HEK293T (cell line): ENCODE measurements at regions not wholly inside any gene's neighbourhood (a gene's known extent, or its start where the extent isn't known, plus 50 kb on each side); places are given as distances from the start of the nearest gene placed in this dataset.

ENCODE experiments used
- CTCF ChIA-PET: fragments of 350-600 bp; formaldehyde crosslinking; extraction: SDS; loops from one replicate; lab custom pipeline; 2021; ENCODE audit warnings: antibody characterized with exemption, inconsistent platforms; lab: Yijun Ruan, JAX
- POLR2A ChIA-PET: fragments of 350-600 bp; formaldehyde crosslinking; extraction: SDS; loops from one replicate; lab custom pipeline; 2020; ENCODE audit warnings: antibody characterized with exemption, inconsistent platforms; lab: Yijun Ruan, JAX
- DNase-seq: peaks from one replicate; pipeline ENCODE4 v3.0.0; 2012; ENCODE audit warnings: mixed read lengths; ENCODE audit errors: extremely low spot score
- ARNT ChIP-seq: fragments of 450-650 bp; IDR thresholded peaks from 2 replicates; pipeline ENCODE4 v1.6.1; 2017; ENCODE audit warnings: mild to moderate bottlenecking
- BHLHE40 ChIP-seq: fragments of 450-650 bp; IDR thresholded peaks from 2 replicates; pipeline ENCODE4 v1.6.1; 2016; ENCODE audit warnings: mild to moderate bottlenecking, moderate library complexity, borderline replicate concordance
- CTBP1 ChIP-seq: fragments of 450-650 bp; IDR thresholded peaks from 2 replicates; pipeline ENCODE4 v1.6.1; 2016; ENCODE audit warnings: borderline replicate concordance
- ELF4 ChIP-seq: fragments of 450-650 bp; IDR thresholded peaks from 2 replicates; pipeline ENCODE4 v1.6.1; 2017; ENCODE audit warnings: antibody characterized with exemption
- FOXA1 ChIP-seq: fragments of 450-650 bp; IDR thresholded peaks from 2 replicates; pipeline ENCODE4 v1.6.1; 2016; ENCODE audit warnings: mild to moderate bottlenecking
- FOXK2 ChIP-seq: fragments of 450-650 bp; IDR thresholded peaks from 2 replicates; pipeline ENCODE4 v1.6.1; 2016; ENCODE audit warnings: mild to moderate bottlenecking
- FOXM1 ChIP-seq: fragments of 450-650 bp; IDR thresholded peaks from 2 replicates; pipeline ENCODE4 v1.6.1; 2017; ENCODE audit warnings: mild to moderate bottlenecking, borderline replicate concordance
- HDGF ChIP-seq: fragments of 450-650 bp; IDR thresholded peaks from 2 replicates; pipeline ENCODE4 v1.6.1; 2017; ENCODE audit warnings: antibody characterized with exemption, borderline replicate concordance
- L3MBTL2 ChIP-seq: fragments of 450-650 bp; conservative IDR thresholded peaks from 2 replicates; pipeline ENCODE4 v1.6.1; 2016; ENCODE audit warnings: mild to moderate bottlenecking
- LEF1 ChIP-seq: fragments of 450-650 bp; IDR thresholded peaks from 2 replicates; pipeline ENCODE4 v1.6.1; 2017; ENCODE audit warnings: mild to moderate bottlenecking, borderline replicate concordance
- NFRKB ChIP-seq: fragments of 450-650 bp; IDR thresholded peaks from 2 replicates; pipeline ENCODE4 v1.6.1; 2016; ENCODE audit warnings: mild to moderate bottlenecking, moderate library complexity
- SP1 ChIP-seq: fragments of 450-650 bp; IDR thresholded peaks from 2 replicates; pipeline ENCODE4 v1.6.1; 2017
- SUZ12 ChIP-seq: fragments of 450-650 bp; IDR thresholded peaks from 2 replicates; pipeline ENCODE4 v1.6.1; 2016; ENCODE audit warnings: mild to moderate bottlenecking
- TARDBP ChIP-seq: fragments of 450-650 bp; IDR thresholded peaks from 2 replicates; pipeline ENCODE4 v1.6.1; 2016
- ZNF384 ChIP-seq: fragments of 450-650 bp; IDR thresholded peaks from 2 replicates; pipeline ENCODE4 v1.6.1; 2016
- TF ChIP-seq, protein P1 (sequence below): fragments of 450-650 bp; IDR thresholded peaks from 2 replicates; pipeline ENCODE4 v1.6.1; 2016

DNA sequence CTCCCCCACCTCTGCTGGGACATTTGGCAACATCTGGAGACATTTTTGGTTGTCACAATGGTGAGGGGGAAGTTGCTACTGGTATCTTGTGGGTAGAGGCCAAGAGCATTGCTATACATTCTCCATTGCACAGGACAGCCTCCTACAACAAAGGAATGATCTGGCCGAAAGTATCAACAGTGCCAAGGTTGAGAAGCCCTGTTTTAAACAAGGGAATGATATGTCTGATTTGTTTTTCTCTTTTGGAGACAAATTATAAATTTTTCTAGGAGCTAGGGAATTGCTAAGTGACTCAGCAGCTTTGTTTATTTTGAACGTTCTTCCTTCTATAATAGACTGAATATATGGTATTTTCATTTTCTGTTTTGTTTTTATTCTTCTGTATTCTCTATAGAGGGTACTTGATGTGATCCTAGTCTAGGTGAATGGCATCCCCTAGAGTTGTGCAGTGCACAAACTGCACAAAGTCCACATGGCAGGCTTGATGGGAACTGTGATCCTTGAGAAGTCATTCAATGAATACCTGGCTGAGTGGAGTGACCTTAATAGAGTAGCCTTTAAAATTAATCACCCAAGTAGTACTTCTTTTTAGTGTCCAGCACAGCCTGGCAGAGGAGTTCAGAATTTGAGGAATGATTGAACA, 288.6 kb upstream of the USP24 start:
- ChIA-PET POLR2A (no interaction called here), CTCF (no interaction called here)
- TF ChIP-seq ZNF384 (no peak), FOXA1 (no peak), NFRKB (no peak)
- TF ChIP-seq, protein P1, sequence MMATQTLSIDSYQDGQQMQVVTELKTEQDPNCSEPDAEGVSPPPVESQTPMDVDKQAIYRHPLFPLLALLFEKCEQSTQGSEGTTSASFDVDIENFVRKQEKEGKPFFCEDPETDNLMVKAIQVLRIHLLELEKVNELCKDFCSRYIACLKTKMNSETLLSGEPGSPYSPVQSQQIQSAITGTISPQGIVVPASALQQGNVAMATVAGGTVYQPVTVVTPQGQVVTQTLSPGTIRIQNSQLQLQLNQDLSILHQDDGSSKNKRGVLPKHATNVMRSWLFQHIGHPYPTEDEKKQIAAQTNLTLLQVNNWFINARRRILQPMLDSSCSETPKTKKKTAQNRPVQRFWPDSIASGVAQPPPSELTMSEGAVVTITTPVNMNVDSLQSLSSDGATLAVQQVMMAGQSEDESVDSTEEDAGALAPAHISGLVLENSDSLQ = no peak
- DNase-seq = no peak

DNA sequence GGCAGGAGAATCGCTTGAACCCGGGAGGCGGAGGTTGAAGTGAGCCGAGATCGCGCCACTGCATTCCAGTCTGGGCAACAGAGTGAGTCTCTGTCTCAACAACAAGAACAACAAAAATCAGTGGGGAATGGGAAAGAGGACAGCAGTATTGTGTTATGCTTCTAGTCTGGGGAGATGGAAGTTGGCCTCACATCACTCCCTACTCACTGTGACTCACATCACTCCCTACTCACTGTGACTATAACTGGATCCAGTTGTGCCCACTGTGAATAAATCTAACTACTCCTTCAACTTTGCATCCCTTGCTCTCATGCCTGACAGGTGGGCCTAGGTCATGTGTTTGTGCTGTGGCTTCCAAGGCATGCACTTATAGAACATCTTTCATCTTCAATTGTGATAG, 285.4 kb upstream of the USP24 start:
- POLR2A ChIA-PET = no interaction called here
- DNase-seq = no peak
- CTCF ChIA-PET = no interaction called here
- no peak for TF ChIP-seq FOXM1

DNA sequence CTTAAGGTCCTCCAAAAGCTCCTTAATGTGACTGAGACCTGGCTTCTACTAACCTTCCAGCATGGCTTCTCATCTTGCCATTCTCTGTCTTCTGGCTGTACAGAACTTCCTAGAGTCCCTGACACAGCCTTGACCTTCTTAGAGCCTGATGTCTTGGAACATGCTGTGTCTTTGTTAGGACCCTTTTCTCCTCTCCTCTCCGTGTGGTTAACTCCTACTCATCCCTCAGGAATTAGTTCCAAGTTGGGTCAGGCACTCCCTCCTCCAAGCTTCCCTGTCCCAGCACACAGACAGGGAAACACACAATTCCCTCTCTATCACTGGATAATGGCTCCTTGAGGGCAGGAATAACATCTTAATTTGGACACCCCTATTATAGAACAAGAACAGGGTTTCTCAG, 275.4 kb upstream of the USP24 start:
- POLR2A ChIA-PET = interaction anchor here (1.1 kb wide), 1 partner anchor 132 kb away, joined by 3 read pairs; no protein-coding TSS in a partner anchor
- CTCF ChIA-PET = no interaction called here
- TF ChIP-seq NFRKB = no peak
- no peak for TF ChIP-seq BHLHE40
- no peak for TF ChIP-seq SP1
- no peak for TF ChIP-seq FOXM1
- TF ChIP-seq TARDBP = no peak
- no peak for TF ChIP-seq ZNF384
- TF ChIP-seq, protein P1 = no peak
- no peak for TF ChIP-seq SUZ12
- no peak for TF ChIP-seq ARNT
- TF ChIP-seq FOXK2 = no peak
- no peak for TF ChIP-seq CTBP1
- TF ChIP-seq LEF1 = no peak
- no peak for TF ChIP-seq FOXA1
- TF ChIP-seq L3MBTL2 = no peak
- TF ChIP-seq ELF4 = no peak
- no peak for DNase-seq

DNA sequence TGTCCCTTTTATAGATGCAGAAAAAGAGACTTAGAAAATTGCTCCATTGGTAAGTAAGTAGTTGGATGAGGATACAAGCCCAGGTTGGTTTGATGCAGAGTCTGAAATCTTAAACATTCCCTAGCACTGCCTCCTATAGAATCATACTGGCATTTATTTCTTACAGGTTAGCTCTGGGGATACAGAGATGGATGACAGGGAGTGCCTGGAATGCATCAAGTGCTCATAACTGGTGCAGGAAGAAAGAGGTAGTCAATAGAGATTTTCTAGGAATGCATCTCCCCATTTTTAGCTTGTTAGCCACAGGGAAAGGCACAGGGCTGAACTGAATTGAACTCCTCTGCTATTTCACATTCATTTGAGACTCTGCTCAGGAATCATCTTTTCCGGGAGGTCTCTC, 269.0 kb upstream of the USP24 start:
- no peak for DNase-seq
- ChIA-PET CTCF (no interaction called here), POLR2A (no interaction called here)
- no peak for TF ChIP-seq SP1
- TF ChIP-seq TARDBP = no peak

DNA sequence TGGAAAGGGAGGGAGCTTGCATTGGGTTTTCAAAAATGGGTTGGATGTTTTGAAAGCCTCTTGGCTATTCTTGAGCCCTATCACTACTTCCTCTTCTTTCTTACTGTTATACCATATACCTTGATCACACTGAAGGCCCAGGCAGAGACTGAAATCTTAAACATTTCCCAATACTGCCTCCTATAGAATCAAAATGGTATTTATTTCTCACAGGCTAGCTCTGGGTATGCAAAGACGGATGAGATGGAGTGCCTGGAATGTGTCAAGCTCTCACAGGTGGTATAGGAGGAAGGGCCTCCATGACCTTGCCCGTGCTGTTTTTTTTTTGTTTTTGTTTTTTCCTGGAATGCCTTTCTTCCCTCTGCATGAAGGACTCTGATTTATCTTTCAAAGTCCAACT, 268.4 kb upstream of the USP24 start:
- ChIA-PET CTCF (interaction anchor here (0.6 kb wide), 1 partner anchor 205 kb away, joined by 3 read pairs; no protein-coding TSS in a partner anchor), POLR2A (no interaction called here)
- no peak for DNase-seq
- TF ChIP-seq FOXM1 = no peak

DNA sequence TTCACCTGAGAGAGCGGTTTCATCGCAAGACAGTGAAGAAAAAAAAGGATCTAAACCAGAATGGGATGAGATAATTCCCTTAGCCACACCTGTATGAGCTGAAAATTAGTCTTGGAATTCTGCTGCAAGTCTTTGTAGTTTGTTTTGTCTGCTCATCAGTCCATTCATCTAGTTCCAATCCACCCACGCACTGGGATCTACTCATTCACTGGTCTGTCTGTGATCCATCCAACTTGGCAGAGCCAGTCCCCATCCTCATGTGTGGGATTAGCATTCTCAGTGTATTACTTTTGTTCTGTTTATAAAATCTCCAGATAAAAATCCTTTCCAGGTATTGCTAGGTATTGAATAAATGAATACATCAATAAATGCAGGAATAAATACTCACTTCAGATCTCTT, 266.5 kb upstream of the USP24 start:
- DNase-seq = no peak
- no peak for TF ChIP-seq ARNT
- TF ChIP-seq NFRKB = no peak
- TF ChIP-seq ZNF384 = no peak
- no peak for TF ChIP-seq HDGF
- no peak for TF ChIP-seq BHLHE40
- no peak for TF ChIP-seq L3MBTL2
- TF ChIP-seq FOXK2 = no peak
- no peak for TF ChIP-seq SP1
- TF ChIP-seq, protein P1 = no peak
- TF ChIP-seq ELF4 = no peak
- no peak for TF ChIP-seq FOXM1
- TF ChIP-seq FOXA1 = no peak
- no peak for TF ChIP-seq CTBP1
- no peak for TF ChIP-seq TARDBP
- TF ChIP-seq SUZ12 = no peak
- TF ChIP-seq LEF1 = no peak
- ChIA-PET POLR2A (no interaction called here), CTCF (no interaction called here)

DNA sequence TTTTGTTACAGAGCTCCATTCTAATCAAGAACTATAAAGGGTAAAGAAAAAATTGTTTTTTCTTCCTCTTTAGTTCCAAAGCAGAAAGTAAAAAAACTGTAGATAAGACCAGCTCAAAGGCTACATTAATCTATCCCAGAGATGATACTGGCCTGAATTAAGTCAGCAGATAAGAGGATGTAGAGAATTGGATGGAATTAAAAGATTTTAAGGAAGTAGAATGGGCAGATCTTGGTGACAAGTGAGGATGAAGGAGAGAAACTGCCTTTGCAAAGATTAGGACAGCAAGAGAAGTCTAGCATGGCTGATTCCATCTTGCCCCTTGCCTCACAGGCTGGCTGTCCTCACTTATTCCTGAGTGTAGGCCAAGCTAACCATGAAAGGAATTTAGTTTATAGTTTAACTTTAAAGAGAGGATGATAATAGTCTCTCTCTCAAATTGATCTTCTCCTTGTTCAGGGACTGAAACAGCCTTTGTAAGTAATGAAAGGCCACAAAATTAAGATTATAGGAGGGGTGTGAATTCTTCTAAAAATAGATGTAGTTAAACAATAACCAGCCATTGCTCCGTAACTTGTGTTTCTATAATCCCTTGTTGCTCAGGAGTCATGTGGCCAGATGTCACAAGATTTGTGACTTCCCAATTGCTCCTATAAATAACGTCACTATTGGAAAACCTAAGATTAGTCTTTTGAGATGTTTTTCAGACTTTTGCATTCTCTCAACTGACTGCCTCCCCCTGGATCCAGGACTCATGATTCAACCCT, 265.0 kb upstream of the USP24 start:
- ChIA-PET POLR2A (no interaction called here), CTCF (no interaction called here)
- DNase-seq = no peak
- TF ChIP-seq L3MBTL2 (no peak), ARNT (no peak), NFRKB (no peak), FOXA1 (no peak), FOXM1 (no peak), SP1 (no peak)
- TF ChIP-seq, protein P1 = no peak
